ENCODE measurements at regions not wholly inside any gene's neighbourhood (a gene's known extent, or its start where the extent isn't known, plus 50 kb on each side); places are given as distances from the start of the nearest gene placed in this dataset.

DNA sequence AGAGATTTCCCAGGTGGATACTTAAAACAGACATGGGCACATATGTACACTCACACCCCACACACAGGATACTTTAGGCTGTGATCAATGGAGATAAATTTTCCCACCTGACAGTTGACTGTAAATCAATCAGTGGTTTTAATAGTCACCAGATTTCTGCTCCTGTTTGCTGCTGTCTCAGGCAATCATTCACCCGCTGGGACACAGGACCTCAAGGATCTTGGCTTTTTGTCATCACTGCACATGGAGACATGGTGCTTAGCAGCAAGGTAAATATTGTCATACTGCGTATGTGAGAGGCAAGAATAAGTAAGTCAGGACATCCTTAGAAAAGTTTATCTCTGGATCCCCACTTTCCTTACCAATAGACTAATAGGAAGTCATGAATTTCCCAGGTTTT, 60.8 kb upstream of the KLF9 start:
- Histone ChIP-seq H3K36me3 (ENCODE audit: control insufficient read depth in 2 of 2, insufficient read depth in 2 of 2, low read length in 1 of 2) (no peaks in the 10 kb centered on the region), H2AFZ (ENCODE audit: control insufficient read depth, low read depth, low read length) (no peak overlapping the region), H4K20me1 (ENCODE audit: control insufficient read depth, insufficient read depth) (no peaks in the 10 kb centered on the region), H3K27ac (ENCODE audit: control insufficient read depth, insufficient read depth) (no peak overlapping the region), H3K27me3 (replicated peaks in 1 of 2; ENCODE audit: control insufficient read depth in 2 of 2, insufficient read depth in 2 of 2, low read length in 1 of 2) (peaks cover 0 to 2% of the 10 kb centered on the region in 2 experiments; a peak in 2 of 4 replicates), H3K4me3 (no peak overlapping the region), H3K4me2 (ENCODE audit: control insufficient read depth, insufficient read depth) (no peak overlapping the region), H3K9me3 (replicated peaks; ENCODE audit: control insufficient read depth, insufficient read depth, low read length) (no peaks in the 10 kb centered on the region), H3K4me1 (ENCODE audit: control insufficient read depth, insufficient read depth, low read length) (no peaks in the 10 kb centered on the region), H3K9ac (ENCODE audit: control insufficient read depth, insufficient read depth, low read length) (no peak overlapping the region), H3K79me2 (ENCODE audit: control insufficient read depth, insufficient read depth, low read length) (no peaks in the 10 kb centered on the region)
- FAIRE-seq (no peak), DNase-seq (ENCODE audit: low read depth, low spot score) (no peak), ATAC-seq (no peak)
- no TSS peak for BruUV-seq (replicated peaks)
- RAD21 ChIA-PET (ENCODE audit: unreplicated experiment), result interaction anchor here (1.1 to 1.4 kb wide), 2 partner anchors 26 to 127 kb away, joined by 3 to 4 read pairs; no protein-coding TSS in a partner anchor
- SMC1A ChIA-PET (ENCODE audit: uncharacterized antibody, unreplicated experiment), result no interaction called here
- intact Hi-C loops (cut with micrococcal nuclease; ENCODE audit: unreplicated experiment), result no loop called here
- POLR2A ChIA-PET, result no interaction called here
- in situ Hi-C loops (cut with MboI), result no loop called here
- CTCF ChIA-PET, result no interaction called here
- 46% methylated on average over 2 of the region's 2 CpGs for WGBS (ENCODE audit: insufficient coverage, insufficient replicate concordance, low lambda C conversion rate, missing lambda C conversion rate)
- TF ChIP-seq NBN (IDR thresholded peaks at IDR 0.05), result no peak
- no peak for TF ChIP-seq TCF7 (IDR thresholded peaks at IDR 0.05; ENCODE audit: borderline replicate concordance)
- no peak for TF ChIP-seq SREBF2 (IDR thresholded peaks at IDR 0.05; ENCODE audit: low read length)
- TF ChIP-seq, protein P1, sequence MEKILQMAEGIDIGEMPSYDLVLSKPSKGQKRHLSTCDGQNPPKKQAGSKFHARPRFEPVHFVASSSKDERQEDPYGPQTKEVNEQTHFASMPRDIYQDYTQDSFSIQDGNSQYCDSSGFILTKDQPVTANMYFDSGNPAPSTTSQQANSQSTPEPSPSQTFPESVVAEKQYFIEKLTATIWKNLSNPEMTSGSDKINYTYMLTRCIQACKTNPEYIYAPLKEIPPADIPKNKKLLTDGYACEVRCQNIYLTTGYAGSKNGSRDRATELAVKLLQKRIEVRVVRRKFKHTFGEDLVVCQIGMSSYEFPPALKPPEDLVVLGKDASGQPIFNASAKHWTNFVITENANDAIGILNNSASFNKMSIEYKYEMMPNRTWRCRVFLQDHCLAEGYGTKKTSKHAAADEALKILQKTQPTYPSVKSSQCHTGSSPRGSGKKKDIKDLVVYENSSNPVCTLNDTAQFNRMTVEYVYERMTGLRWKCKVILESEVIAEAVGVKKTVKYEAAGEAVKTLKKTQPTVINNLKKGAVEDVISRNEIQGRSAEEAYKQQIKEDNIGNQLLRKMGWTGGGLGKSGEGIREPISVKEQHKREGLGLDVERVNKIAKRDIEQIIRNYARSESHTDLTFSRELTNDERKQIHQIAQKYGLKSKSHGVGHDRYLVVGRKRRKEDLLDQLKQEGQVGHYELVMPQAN (conservative IDR thresholded peaks at IDR 0.05), result no peak

DNA sequence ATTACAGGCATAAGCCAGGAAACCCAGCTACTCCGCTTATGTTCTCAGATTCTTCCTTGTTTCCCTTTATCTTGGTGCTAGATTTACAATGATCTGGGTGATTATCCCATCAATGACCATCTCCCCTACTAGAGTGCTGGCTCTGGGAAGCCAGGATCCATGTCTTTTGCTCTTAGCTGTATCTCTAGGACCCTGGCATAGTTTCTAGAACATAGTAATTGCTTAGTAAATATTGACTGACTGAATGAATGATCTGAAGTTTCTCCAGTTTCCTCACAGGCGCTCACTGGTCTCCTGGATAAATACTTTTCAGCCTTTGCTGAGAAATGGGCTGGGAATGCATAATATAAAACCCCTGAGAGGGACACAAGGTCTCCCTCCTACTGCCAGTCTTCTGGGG, 60.0 kb upstream of the KLF9 start:
- BruUV-seq (replicated peaks), result no TSS peak
- FAIRE-seq, result no peak
- RAD21 ChIA-PET (ENCODE audit: unreplicated experiment), result interaction anchor here (0.7 to 1.4 kb wide), 3 partner anchors 27 to 133 kb away, joined by 3 to 5 read pairs (median 4); no protein-coding TSS in a partner anchor
- no peaks in the 10 kb centered on the region for H3K79me2 ChIP-seq (ENCODE audit: control insufficient read depth, insufficient read depth, low read length)
- no peaks in the 10 kb centered on the region for H3K4me1 ChIP-seq (ENCODE audit: control insufficient read depth, insufficient read depth, low read length)
- no peaks in the 10 kb centered on the region for H4K20me1 ChIP-seq (ENCODE audit: control insufficient read depth, insufficient read depth)
- 29% methylated on average over 2 of the region's 2 CpGs for WGBS (ENCODE audit: insufficient coverage, insufficient replicate concordance, low lambda C conversion rate, missing lambda C conversion rate)
- no peak overlapping the region for H2AFZ ChIP-seq (ENCODE audit: control insufficient read depth, low read depth, low read length)
- in situ Hi-C loops (cut with MboI), result no loop called here
- H3K9me3 ChIP-seq (replicated peaks; ENCODE audit: control insufficient read depth, insufficient read depth, low read length), result no peaks in the 10 kb centered on the region
- intact Hi-C loops (cut with micrococcal nuclease; ENCODE audit: unreplicated experiment), result no loop called here
- TF ChIP-seq, protein P1 (conservative IDR thresholded peaks at IDR 0.05), result no peak
- no peak for TF ChIP-seq MEF2B (IDR thresholded peaks at IDR 0.05; ENCODE audit: partially characterized antibody, poor library complexity, severe bottlenecking)
- no peak overlapping the region for H3K4me2 ChIP-seq (ENCODE audit: control insufficient read depth, insufficient read depth)
- no peak for DNase-seq (ENCODE audit: low read depth, low spot score)
- H3K27ac ChIP-seq (ENCODE audit: control insufficient read depth, insufficient read depth), result no peak overlapping the region
- no peaks in the 10 kb centered on the region for H3K36me3 ChIP-seq (ENCODE audit: control insufficient read depth in 2 of 2, insufficient read depth in 2 of 2, low read length in 1 of 2)
- H3K4me3 ChIP-seq, result no peak overlapping the region
- CTCF ChIA-PET, result no interaction called here
- H3K9ac ChIP-seq (ENCODE audit: control insufficient read depth, insufficient read depth, low read length), result no peak overlapping the region
- SMC1A ChIA-PET (ENCODE audit: uncharacterized antibody, unreplicated experiment), result interaction anchor here (1.2 kb wide), 1 partner anchor 128 kb away, joined by 3 read pairs; no protein-coding TSS in a partner anchor
- H3K27me3 ChIP-seq (replicated peaks in 1 of 2; ENCODE audit: control insufficient read depth in 2 of 2, insufficient read depth in 2 of 2, low read length in 1 of 2), result peaks cover 0 to 2% of the 10 kb centered on the region in 2 experiments; a peak in 2 of 4 replicates
- POLR2A ChIA-PET, result no interaction called here
- ATAC-seq, result no peak
